ENCODE measurements at regions not wholly inside any gene's neighbourhood (a gene's known extent, or its start where the extent isn't known, plus 50 kb on each side); places are given as distances from the start of the nearest gene placed in this dataset.

DNA sequence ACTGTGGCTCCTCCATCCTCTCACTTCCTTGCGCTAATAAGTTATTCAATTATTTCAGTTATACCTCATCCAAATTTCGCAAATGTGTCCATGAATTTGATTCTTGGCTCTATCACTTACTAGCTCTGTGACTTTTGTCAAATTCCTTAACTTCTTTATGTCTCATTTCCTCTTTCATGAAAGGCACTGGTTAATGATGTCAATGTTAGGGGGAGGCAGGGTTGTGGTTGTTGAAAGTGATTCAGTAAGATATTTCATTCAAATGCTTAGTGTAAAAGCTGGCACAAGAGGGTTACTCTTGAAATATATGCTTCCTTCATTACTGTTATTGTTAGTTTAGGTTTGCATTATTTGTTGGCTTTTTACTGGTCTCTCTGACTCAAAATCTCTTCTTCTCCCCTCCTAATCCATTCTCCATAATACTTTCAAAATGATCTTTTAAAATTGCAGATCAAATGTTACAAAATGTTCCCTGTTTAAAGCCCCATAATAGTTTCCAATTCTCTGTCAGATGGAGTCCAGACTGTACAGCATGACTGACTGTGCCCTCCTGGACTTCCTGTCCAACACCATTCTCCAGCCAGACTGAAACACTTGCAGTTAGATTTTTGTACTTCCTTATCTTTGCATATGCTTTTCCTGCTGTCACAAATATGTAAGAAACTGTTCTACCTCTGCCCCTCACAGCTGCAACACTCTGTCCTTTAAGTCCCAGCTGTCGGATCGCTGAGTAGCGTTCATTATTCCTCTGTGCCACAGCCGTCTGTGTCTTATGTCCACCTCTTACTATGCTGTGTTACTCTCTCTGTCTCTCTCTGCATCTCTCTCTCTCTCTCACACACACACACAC, 510.6 kb upstream of the RAG2 start:
- TF ChIP-seq SPI1 (IDR thresholded peaks at IDR 0.05; ENCODE audit: borderline replicate concordance, insufficient read depth, low read depth, low read length) (no peak), ATF7 (IDR thresholded peaks at IDR 0.05; ENCODE audit: low read depth) (no peak), NR2C1 (IDR thresholded peaks at IDR 0.05) (no peak), NFYA (IDR thresholded peaks at IDR 0.05; ENCODE audit: borderline replicate concordance, low read depth, low read length) (no peak), NFIC (IDR thresholded peaks at IDR 0.05; ENCODE audit: low read depth, low read length) (no peak)
- TF ChIP-seq, protein P1, sequence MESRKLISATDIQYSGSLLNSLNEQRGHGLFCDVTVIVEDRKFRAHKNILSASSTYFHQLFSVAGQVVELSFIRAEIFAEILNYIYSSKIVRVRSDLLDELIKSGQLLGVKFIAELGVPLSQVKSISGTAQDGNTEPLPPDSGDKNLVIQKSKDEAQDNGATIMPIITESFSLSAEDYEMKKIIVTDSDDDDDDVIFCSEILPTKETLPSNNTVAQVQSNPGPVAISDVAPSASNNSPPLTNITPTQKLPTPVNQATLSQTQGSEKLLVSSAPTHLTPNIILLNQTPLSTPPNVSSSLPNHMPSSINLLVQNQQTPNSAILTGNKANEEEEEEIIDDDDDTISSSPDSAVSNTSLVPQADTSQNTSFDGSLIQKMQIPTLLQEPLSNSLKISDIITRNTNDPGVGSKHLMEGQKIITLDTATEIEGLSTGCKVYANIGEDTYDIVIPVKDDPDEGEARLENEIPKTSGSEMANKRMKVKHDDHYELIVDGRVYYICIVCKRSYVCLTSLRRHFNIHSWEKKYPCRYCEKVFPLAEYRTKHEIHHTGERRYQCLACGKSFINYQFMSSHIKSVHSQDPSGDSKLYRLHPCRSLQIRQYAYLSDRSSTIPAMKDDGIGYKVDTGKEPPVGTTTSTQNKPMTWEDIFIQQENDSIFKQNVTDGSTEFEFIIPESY (IDR thresholded peaks at IDR 0.05) = no peak
- TF ChIP-seq, protein P2, sequence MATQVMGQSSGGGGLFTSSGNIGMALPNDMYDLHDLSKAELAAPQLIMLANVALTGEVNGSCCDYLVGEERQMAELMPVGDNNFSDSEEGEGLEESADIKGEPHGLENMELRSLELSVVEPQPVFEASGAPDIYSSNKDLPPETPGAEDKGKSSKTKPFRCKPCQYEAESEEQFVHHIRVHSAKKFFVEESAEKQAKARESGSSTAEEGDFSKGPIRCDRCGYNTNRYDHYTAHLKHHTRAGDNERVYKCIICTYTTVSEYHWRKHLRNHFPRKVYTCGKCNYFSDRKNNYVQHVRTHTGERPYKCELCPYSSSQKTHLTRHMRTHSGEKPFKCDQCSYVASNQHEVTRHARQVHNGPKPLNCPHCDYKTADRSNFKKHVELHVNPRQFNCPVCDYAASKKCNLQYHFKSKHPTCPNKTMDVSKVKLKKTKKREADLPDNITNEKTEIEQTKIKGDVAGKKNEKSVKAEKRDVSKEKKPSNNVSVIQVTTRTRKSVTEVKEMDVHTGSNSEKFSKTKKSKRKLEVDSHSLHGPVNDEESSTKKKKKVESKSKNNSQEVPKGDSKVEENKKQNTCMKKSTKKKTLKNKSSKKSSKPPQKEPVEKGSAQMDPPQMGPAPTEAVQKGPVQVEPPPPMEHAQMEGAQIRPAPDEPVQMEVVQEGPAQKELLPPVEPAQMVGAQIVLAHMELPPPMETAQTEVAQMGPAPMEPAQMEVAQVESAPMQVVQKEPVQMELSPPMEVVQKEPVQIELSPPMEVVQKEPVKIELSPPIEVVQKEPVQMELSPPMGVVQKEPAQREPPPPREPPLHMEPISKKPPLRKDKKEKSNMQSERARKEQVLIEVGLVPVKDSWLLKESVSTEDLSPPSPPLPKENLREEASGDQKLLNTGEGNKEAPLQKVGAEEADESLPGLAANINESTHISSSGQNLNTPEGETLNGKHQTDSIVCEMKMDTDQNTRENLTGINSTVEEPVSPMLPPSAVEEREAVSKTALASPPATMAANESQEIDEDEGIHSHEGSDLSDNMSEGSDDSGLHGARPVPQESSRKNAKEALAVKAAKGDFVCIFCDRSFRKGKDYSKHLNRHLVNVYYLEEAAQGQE (IDR thresholded peaks at IDR 0.05; ENCODE audit: low read depth, low read length) = no peak
- TF ChIP-seq, protein P3, sequence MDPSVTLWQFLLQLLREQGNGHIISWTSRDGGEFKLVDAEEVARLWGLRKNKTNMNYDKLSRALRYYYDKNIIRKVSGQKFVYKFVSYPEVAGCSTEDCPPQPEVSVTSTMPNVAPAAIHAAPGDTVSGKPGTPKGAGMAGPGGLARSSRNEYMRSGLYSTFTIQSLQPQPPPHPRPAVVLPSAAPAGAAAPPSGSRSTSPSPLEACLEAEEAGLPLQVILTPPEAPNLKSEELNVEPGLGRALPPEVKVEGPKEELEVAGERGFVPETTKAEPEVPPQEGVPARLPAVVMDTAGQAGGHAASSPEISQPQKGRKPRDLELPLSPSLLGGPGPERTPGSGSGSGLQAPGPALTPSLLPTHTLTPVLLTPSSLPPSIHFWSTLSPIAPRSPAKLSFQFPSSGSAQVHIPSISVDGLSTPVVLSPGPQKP (IDR thresholded peaks at IDR 0.05; ENCODE audit: low read depth, low read length) = no peak
- TF ChIP-seq, protein P4, sequence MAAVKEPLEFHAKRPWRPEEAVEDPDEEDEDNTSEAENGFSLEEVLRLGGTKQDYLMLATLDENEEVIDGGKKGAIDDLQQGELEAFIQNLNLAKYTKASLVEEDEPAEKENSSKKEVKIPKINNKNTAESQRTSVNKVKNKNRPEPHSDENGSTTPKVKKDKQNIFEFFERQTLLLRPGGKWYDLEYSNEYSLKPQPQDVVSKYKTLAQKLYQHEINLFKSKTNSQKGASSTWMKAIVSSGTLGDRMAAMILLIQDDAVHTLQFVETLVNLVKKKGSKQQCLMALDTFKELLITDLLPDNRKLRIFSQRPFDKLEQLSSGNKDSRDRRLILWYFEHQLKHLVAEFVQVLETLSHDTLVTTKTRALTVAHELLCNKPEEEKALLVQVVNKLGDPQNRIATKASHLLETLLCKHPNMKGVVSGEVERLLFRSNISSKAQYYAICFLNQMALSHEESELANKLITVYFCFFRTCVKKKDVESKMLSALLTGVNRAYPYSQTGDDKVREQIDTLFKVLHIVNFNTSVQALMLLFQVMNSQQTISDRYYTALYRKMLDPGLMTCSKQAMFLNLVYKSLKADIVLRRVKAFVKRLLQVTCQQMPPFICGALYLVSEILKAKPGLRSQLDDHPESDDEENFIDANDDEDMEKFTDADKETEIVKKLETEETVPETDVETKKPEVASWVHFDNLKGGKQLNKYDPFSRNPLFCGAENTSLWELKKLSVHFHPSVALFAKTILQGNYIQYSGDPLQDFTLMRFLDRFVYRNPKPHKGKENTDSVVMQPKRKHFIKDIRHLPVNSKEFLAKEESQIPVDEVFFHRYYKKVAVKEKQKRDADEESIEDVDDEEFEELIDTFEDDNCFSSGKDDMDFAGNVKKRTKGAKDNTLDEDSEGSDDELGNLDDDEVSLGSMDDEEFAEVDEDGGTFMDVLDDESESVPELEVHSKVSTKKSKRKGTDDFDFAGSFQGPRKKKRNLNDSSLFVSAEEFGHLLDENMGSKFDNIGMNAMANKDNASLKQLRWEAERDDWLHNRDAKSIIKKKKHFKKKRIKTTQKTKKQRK (IDR thresholded peaks at IDR 0.05; ENCODE audit: low read depth, low read length) = no peak

Measured in GM12878 (cell line).